ENCODE measurements at regions not wholly inside any gene's neighbourhood (a gene's known extent, or its start where the extent isn't known, plus 50 kb on each side); places are given as distances from the start of the nearest gene placed in this dataset.

GRCh38 chr5:96506376-96506775 lies 73.3 kb upstream of the PCSK1 start:
- TF ChIP-seq CTCF (IDR thresholded peaks at IDR 0.05) = no peak
- no peak for TF ChIP-seq POLR2AphosphoS5 (IDR thresholded peaks at IDR 0.05)
- TF ChIP-seq POLR2A (IDR thresholded peaks at IDR 0.05) = no peak
- TF ChIP-seq EP300 (IDR thresholded peaks at IDR 0.05) = no peak
